ENCODE measurements at regions not wholly inside any gene's neighbourhood (a gene's known extent, or its start where the extent isn't known, plus 50 kb on each side); places are given as distances from the start of the nearest gene placed in this dataset.

- no peak overlapping the region for H2BK5ac ChIP-seq (ENCODE audit: low read depth, low read length, poor library complexity, severe bottlenecking)
- H3K18ac ChIP-seq (ENCODE audit: low read depth, low read length), result no peak overlapping the region
- no peak overlapping the region for H3K56ac ChIP-seq (ENCODE audit: extremely low read depth, insufficient read depth, low read length)
- H3K23ac ChIP-seq (ENCODE audit: low read depth, low read length), result no peak overlapping the region
- intact Hi-C loops (cut with micrococcal nuclease) (no loop called here), in situ Hi-C loops (cut with MboI; ENCODE audit: low sequenced_read_pairs) (no loop called here), dilution Hi-C loops (cut with HindIII; ENCODE audit: low sequenced_read_pairs, unreplicated experiment) (no loop called here)
- H2AFZ ChIP-seq (replicated peaks; ENCODE audit: low read length, poor library complexity), result no peak overlapping the region
- no peak overlapping the region for H4K91ac ChIP-seq (ENCODE audit: insufficient read depth, low read depth, low read length)
- H2AK9ac ChIP-seq (replicated peaks; ENCODE audit: low read depth, low read length, poor library complexity), result no peak overlapping the region
- H3K14ac ChIP-seq (replicated peaks; ENCODE audit: low read depth, low read length), result no peak overlapping the region
- ChIA-PET CTCF (no interaction called here), POLR2A (ENCODE audit: unreplicated experiment) (no interaction called here)
- no peak for TF ChIP-seq BHLHE40 (IDR thresholded peaks at IDR 0.05; ENCODE audit: low read depth, low read length)
- TF ChIP-seq RCOR1 (IDR thresholded peaks at IDR 0.05; ENCODE audit: insufficient replicate concordance, low read length), result no peak
- ATAC-seq (ENCODE audit: low read depth) (no peak), DNase-seq (no peak)
- 20% methylated on average over 1 of the region's 8 CpGs; no CpG with 5 or more reads in 1 of the 2 experiments for WGBS, 2 experiments (ENCODE audit: extremely low coverage in 2 of 2, insufficient read length in 1 of 2)
- H3K4ac ChIP-seq (ENCODE audit: low read depth, low read length), result no peak overlapping the region
- H2BK15ac ChIP-seq (ENCODE audit: low read depth, low read length), result no peak overlapping the region
- no TSS peak for BruUV-seq (replicated peaks)
- no peak overlapping the region for H2BK120ac ChIP-seq (ENCODE audit: low read depth, low read length)
- H3K4me3 ChIP-seq (ENCODE audit: insufficient read depth, low read depth, low read length), result no peak overlapping the region
- peaks cover 37% of the 10 kb centered on the region for H3K9me3 ChIP-seq (ENCODE audit: control insufficient read depth, insufficient read depth, low read length)
- no peak overlapping the region for H2BK20ac ChIP-seq (ENCODE audit: low read depth, low read length)
- H3K79me1 ChIP-seq (ENCODE audit: low read depth in 1 of 2, low read length in 2 of 2), result no peaks in the 10 kb centered on the region
- no peaks in the 10 kb centered on the region for H4K20me1 ChIP-seq (ENCODE audit: insufficient read depth, low read length)
- H4K8ac ChIP-seq (ENCODE audit: low read depth in 2 of 2, low read length in 2 of 2), result no peak overlapping the region
- H3K9me1 ChIP-seq (ENCODE audit: insufficient read depth, low read length), result no peaks in the 10 kb centered on the region
- no peak overlapping the region for H4K5ac ChIP-seq (ENCODE audit: low read depth, low read length)
- no peaks in the 10 kb centered on the region for H3K4me1 ChIP-seq (ENCODE audit: control insufficient read depth, insufficient read depth, low read length)
- H3K27ac ChIP-seq (ENCODE audit: insufficient read depth, low read length), result no peak overlapping the region
- H3K4me2 ChIP-seq (ENCODE audit: low read depth, low read length), result no peak overlapping the region
- H3K27me3 ChIP-seq (ENCODE audit: control insufficient read depth, insufficient read depth, low read length), result no peaks in the 10 kb centered on the region
- no peaks in the 10 kb centered on the region for H3K36me3 ChIP-seq (ENCODE audit: control insufficient read depth, insufficient read depth, low read length)
- H3K9ac ChIP-seq (ENCODE audit: low read depth, low read length), result no peak overlapping the region
- no peak overlapping the region for H2AK5ac ChIP-seq (ENCODE audit: low read depth, low read length)
Measured at GRCh38 chr22:49408102-49408836, 419.4 kb downstream of the BRD1 start.

Measured in IMR-90 (cell line).